ENCODE measurements at regions not wholly inside any gene's neighbourhood (a gene's known extent, or its start where the extent isn't known, plus 50 kb on each side); places are given as distances from the start of the nearest gene placed in this dataset.

- Histone ChIP-seq H3K4me3 (ENCODE audit: low read depth in 1 of 2, low read length in 2 of 2) (no peak overlapping the region), H3K36me3 (ENCODE audit: insufficient read depth, low read length) (no peaks in the 10 kb centered on the region), H3K27ac (ENCODE audit: low read depth, low read length) (no peak overlapping the region), H3K9me3 (ENCODE audit: low read length) (no peaks in the 10 kb centered on the region), H3K27me3 (ENCODE audit: control insufficient read depth in 1 of 2, insufficient read depth in 2 of 2, low read length in 2 of 2) (peaks cover 5 to 8% of the 10 kb centered on the region in 2 donors), H3K4me1 (ENCODE audit: insufficient read depth, low read length) (no peaks in the 10 kb centered on the region), H3K9ac (ENCODE audit: low read length) (no peak overlapping the region)
Observed at GRCh38 chr1:29855561-29856160, 619.3 kb downstream of the PTPRU start.

- Histone ChIP-seq H3K9ac (ENCODE audit: low read length) (no peak overlapping the region), H3K27me3 (ENCODE audit: control insufficient read depth in 1 of 2, insufficient read depth in 2 of 2, low read length in 2 of 2) (peaks cover 5 to 8% of the 10 kb centered on the region in 2 donors), H3K36me3 (ENCODE audit: insufficient read depth, low read length) (no peaks in the 10 kb centered on the region), H3K27ac (ENCODE audit: low read depth, low read length) (no peak overlapping the region), H3K9me3 (ENCODE audit: low read length) (no peaks in the 10 kb centered on the region), H3K4me1 (ENCODE audit: insufficient read depth, low read length) (no peaks in the 10 kb centered on the region), H3K4me3 (ENCODE audit: low read depth in 1 of 2, low read length in 2 of 2) (no peak overlapping the region)
Observed at GRCh38 chr1:29854700-29855276, 618.5 kb downstream of the PTPRU start.

DNA sequence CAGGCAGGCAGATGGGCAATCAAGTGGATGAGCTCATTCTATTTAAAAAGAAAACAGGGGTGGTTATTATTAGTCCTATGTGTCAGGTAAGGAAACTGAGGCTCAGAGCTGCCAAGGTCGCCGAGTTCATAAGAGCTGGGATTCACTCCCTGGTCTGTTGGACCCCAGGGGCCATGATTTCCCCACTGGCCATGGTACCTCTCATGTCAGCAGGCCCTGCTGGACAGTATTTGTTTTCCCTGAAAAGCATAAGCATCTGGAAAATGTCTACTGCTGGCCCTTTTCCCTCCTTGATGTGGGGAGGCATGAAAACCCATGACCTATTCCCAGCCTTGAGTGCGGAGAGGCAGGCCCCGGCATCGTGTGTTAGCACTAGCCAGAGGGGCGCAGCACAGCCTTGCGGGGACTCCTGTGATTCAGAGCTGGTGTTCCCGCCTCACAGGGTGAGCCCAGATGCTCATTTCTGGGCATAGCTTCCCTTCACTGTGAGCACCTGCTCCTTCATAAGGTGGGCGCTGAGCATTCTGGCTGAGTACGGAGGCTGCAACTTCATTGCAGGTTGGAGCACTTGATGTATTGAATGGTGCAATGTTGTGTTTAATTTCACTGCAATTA, 617.5 kb downstream of the PTPRU start:
- Histone ChIP-seq H3K9ac (ENCODE audit: low read length) (no peak overlapping the region), H3K4me3 (ENCODE audit: low read depth in 1 of 2, low read length in 2 of 2) (no peak overlapping the region), H3K36me3 (ENCODE audit: insufficient read depth, low read length) (no peaks in the 10 kb centered on the region), H3K27ac (ENCODE audit: low read depth, low read length) (no peak overlapping the region), H3K27me3 (ENCODE audit: control insufficient read depth in 1 of 2, insufficient read depth in 2 of 2, low read length in 2 of 2) (peaks cover 8 to 10% of the 10 kb centered on the region in 2 donors), H3K4me1 (ENCODE audit: insufficient read depth, low read length) (no peaks in the 10 kb centered on the region), H3K9me3 (ENCODE audit: low read length) (no peaks in the 10 kb centered on the region)

GRCh38 chr1:29852248-29852647, 615.9 kb downstream of the PTPRU start:
- no peaks in the 10 kb centered on the region for H3K9me3 ChIP-seq (ENCODE audit: low read length)
- no peak overlapping the region for H3K9ac ChIP-seq (ENCODE audit: low read length)
- H3K36me3 ChIP-seq (ENCODE audit: insufficient read depth, low read length) = no peaks in the 10 kb centered on the region
- H3K4me3 ChIP-seq (ENCODE audit: low read depth in 1 of 2, low read length in 2 of 2) = no peak overlapping the region
- no peaks in the 10 kb centered on the region for H3K4me1 ChIP-seq (ENCODE audit: insufficient read depth, low read length)
- H3K27me3 ChIP-seq (ENCODE audit: control insufficient read depth in 1 of 2, insufficient read depth in 2 of 2, low read length in 2 of 2) = peaks cover 8 to 11% of the 10 kb centered on the region in 2 donors
- H3K27ac ChIP-seq (ENCODE audit: low read depth, low read length) = no peak overlapping the region

- H3K36me3 ChIP-seq (ENCODE audit: insufficient read depth, low read length) = no peaks in the 10 kb centered on the region
- no peaks in the 10 kb centered on the region for H3K9me3 ChIP-seq (ENCODE audit: low read length)
- H3K27ac ChIP-seq (ENCODE audit: low read depth, low read length) = no peak overlapping the region
- H3K9ac ChIP-seq (ENCODE audit: low read length) = no peak overlapping the region
- H3K4me1 ChIP-seq (ENCODE audit: insufficient read depth, low read length) = no peaks in the 10 kb centered on the region
- H3K27me3 ChIP-seq (ENCODE audit: control insufficient read depth in 1 of 2, insufficient read depth in 2 of 2, low read length in 2 of 2) = peaks cover 8 to 11% of the 10 kb centered on the region in 2 donors
- H3K4me3 ChIP-seq (ENCODE audit: low read depth in 1 of 2, low read length in 2 of 2) = no peak overlapping the region
Observed at GRCh38 chr1:29851691-29852090, 615.4 kb downstream of the PTPRU start.

- Histone ChIP-seq H3K27me3 (ENCODE audit: control insufficient read depth in 1 of 2, insufficient read depth in 2 of 2, low read length in 2 of 2) (peaks cover 3 to 11% of the 10 kb centered on the region in 2 donors), H3K9ac (ENCODE audit: low read length) (no peak overlapping the region), H3K4me1 (ENCODE audit: insufficient read depth, low read length) (no peaks in the 10 kb centered on the region), H3K27ac (ENCODE audit: low read depth, low read length) (no peak overlapping the region), H3K9me3 (ENCODE audit: low read length) (no peaks in the 10 kb centered on the region), H3K36me3 (ENCODE audit: insufficient read depth, low read length) (no peaks in the 10 kb centered on the region), H3K4me3 (ENCODE audit: low read depth in 1 of 2, low read length in 2 of 2) (no peak overlapping the region)
Observed at GRCh38 chr1:29849991-29850757, 613.9 kb downstream of the PTPRU start.

DNA sequence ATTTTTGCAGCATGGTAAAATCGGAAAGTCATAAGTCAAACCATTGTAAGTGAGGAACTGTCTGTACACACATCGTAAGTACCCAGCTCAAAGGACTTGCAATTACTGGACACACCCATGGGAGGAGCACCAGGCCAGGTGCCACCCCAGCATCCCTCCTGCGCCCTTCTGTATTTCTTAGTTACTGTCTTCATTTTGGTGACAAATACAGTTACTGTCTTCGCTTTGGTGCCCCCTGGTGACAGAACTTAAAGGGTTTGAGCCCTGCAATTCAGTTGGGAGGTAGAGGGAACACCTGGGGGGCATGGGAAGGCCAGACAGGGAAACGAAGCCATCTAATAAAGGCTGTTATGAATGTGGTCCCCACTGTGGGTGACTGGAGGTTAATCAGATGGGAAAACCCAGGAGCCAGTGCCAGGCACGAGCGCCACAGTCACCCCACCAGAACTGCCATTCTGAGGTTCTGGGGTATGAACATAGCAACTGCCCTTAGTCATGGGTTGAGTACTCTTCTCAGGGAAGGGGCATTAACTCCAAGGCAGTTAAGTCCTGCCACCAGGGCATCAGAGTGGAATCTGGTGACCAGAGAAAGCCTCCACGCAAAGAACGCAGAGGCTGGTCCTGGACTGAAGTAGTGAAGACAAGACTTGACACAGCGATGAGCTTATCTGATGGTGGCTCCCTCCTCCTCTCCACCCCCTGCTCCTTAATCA, 612.9 kb downstream of the PTPRU start:
- no peaks in the 10 kb centered on the region for H3K9me3 ChIP-seq (ENCODE audit: low read length)
- no peak overlapping the region for H3K4me3 ChIP-seq (ENCODE audit: low read depth in 1 of 2, low read length in 2 of 2)
- no peaks in the 10 kb centered on the region for H3K4me1 ChIP-seq (ENCODE audit: insufficient read depth, low read length)
- no peak overlapping the region for H3K27ac ChIP-seq (ENCODE audit: low read depth, low read length)
- H3K36me3 ChIP-seq (ENCODE audit: insufficient read depth, low read length) = no peaks in the 10 kb centered on the region
- peaks cover 3 to 6% of the 10 kb centered on the region in 2 donors for H3K27me3 ChIP-seq (ENCODE audit: control insufficient read depth in 1 of 2, insufficient read depth in 2 of 2, low read length in 2 of 2)
- no peak overlapping the region for H3K9ac ChIP-seq (ENCODE audit: low read length)

- no peaks in the 10 kb centered on the region for H3K36me3 ChIP-seq (ENCODE audit: insufficient read depth, low read length)
- H3K4me3 ChIP-seq (ENCODE audit: low read depth in 1 of 2, low read length in 2 of 2) = no peak overlapping the region
- peaks cover 3 to 6% of the 10 kb centered on the region in 2 donors for H3K27me3 ChIP-seq (ENCODE audit: control insufficient read depth in 1 of 2, insufficient read depth in 2 of 2, low read length in 2 of 2)
- H3K9me3 ChIP-seq (ENCODE audit: low read length) = no peaks in the 10 kb centered on the region
- no peaks in the 10 kb centered on the region for H3K4me1 ChIP-seq (ENCODE audit: insufficient read depth, low read length)
- H3K9ac ChIP-seq (ENCODE audit: low read length) = no peak overlapping the region
- H3K27ac ChIP-seq (ENCODE audit: low read depth, low read length) = no peak overlapping the region
Observed at GRCh38 chr1:29845910-29846309, 609.6 kb downstream of the PTPRU start.

DNA sequence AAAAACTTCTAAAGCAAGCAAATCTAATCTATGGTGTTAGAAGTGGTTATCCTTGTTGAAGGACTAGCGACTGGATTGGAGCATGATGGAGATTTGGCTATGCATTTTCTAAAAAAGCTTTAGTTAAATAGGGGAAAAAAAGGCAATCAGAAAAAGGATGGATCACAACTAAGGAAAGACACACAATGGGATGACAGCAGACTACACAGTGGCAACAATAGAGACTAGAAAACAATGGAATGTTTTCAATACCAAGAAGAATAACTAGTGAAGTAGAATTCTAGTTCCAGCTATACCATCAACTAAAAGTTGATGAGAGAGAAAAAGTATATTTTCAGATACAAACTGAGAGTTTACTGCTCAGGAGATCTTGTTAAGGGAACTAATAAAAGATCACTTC, 605.8 kb downstream of the PTPRU start:
- Histone ChIP-seq H3K9me3 (ENCODE audit: low read length) (no peaks in the 10 kb centered on the region), H3K9ac (ENCODE audit: low read length) (no peak overlapping the region), H3K27me3 (ENCODE audit: control insufficient read depth in 1 of 2, insufficient read depth in 2 of 2, low read length in 2 of 2) (peaks cover 0 to 3% of the 10 kb centered on the region in 2 donors), H3K27ac (ENCODE audit: low read depth, low read length) (no peak overlapping the region), H3K4me3 (ENCODE audit: low read depth in 1 of 2, low read length in 2 of 2) (no peak overlapping the region), H3K36me3 (ENCODE audit: insufficient read depth, low read length) (no peaks in the 10 kb centered on the region), H3K4me1 (ENCODE audit: insufficient read depth, low read length) (no peaks in the 10 kb centered on the region)

- no peak overlapping the region for H3K9ac ChIP-seq (ENCODE audit: low read length)
- H3K4me1 ChIP-seq (ENCODE audit: insufficient read depth, low read length) = no peaks in the 10 kb centered on the region
- H3K36me3 ChIP-seq (ENCODE audit: insufficient read depth, low read length) = no peaks in the 10 kb centered on the region
- H3K9me3 ChIP-seq (ENCODE audit: low read length) = no peaks in the 10 kb centered on the region
- no peak overlapping the region for H3K27ac ChIP-seq (ENCODE audit: low read depth, low read length)
- H3K27me3 ChIP-seq (ENCODE audit: control insufficient read depth in 1 of 2, insufficient read depth in 2 of 2, low read length in 2 of 2) = no peaks in the 10 kb centered on the region
- no peak overlapping the region for H3K4me3 ChIP-seq (ENCODE audit: low read depth in 1 of 2, low read length in 2 of 2)
Observed at GRCh38 chr1:29839726-29840125, 603.4 kb downstream of the PTPRU start.

DNA sequence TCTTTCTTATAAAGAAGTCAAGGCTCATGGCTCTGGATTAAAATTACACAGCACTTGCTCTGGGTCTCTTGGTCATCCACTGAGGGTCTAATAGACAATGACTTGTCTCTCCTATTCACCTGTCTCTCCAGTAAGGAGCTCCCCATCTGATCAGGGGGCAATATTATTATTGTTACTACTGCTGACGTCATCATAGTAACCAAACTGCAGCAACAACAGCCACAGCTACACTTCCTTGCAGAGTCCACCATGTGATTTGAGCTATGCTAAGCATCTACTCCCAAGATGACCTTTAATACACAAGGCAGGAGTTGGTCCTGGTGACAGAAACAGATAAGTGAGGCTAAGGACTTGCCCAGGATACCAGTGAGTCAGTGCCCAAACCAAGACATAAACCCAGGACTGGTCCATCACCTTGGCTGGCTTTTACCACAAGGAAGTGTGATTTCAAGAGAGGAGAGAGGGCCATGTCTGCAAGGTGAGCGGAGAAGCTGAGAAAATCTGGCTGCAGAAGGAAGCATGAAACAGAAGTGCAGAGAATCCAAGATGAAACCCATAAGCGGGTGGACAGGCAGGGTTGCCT, 602.5 kb downstream of the PTPRU start:
- H3K27me3 ChIP-seq (ENCODE audit: control insufficient read depth in 1 of 2, insufficient read depth in 2 of 2, low read length in 2 of 2) = no peaks in the 10 kb centered on the region

More for the DNA sequence above, 602.5 kb downstream of the PTPRU start:
- no peaks in the 10 kb centered on the region for H3K9me3 ChIP-seq (ENCODE audit: low read length)
- H3K27ac ChIP-seq (ENCODE audit: low read depth, low read length) = no peak overlapping the region
- no peaks in the 10 kb centered on the region for H3K4me1 ChIP-seq (ENCODE audit: insufficient read depth, low read length)
- H3K9ac ChIP-seq (ENCODE audit: low read length) = no peak overlapping the region
- no peaks in the 10 kb centered on the region for H3K36me3 ChIP-seq (ENCODE audit: insufficient read depth, low read length)
- no peak overlapping the region for H3K4me3 ChIP-seq (ENCODE audit: low read depth in 1 of 2, low read length in 2 of 2)

All from muscle layer of colon (tissue), 2 donors.